ENCODE measurements at regions not wholly inside any gene's neighbourhood (a gene's known extent, or its start where the extent isn't known, plus 50 kb on each side); places are given as distances from the start of the nearest gene placed in this dataset.

- Histone ChIP-seq H3K4me3 (IDR thresholded peaks at IDR 0.05; ENCODE audit: insufficient read depth, low read depth, low read length) (no peak overlapping the region), H3K9ac (no peak overlapping the region), H3K4me1 (ENCODE audit: low read depth, poor library complexity, severe bottlenecking) (no peaks in the 10 kb centered on the region), H3K27ac (no peak overlapping the region), H3K27me3 (ENCODE audit: insufficient read depth, low read depth) (no peaks in the 10 kb centered on the region), H2AFZ (ENCODE audit: low read depth) (no peak overlapping the region), H3K79me2 (ENCODE audit: insufficient read depth, low read depth) (no peaks in the 10 kb centered on the region), H4K20me1 (ENCODE audit: insufficient read depth) (no peaks in the 10 kb centered on the region), H3K4me2 (no peak overlapping the region), H3K36me3 (ENCODE audit: insufficient read depth) (no peaks in the 10 kb centered on the region)
- no peak for TF ChIP-seq CTCF (conservative IDR thresholded peaks at IDR 0.05; ENCODE audit: low read depth, low read length)
These were observed 58.5 kb upstream of the SESN3 start for GRCh38 chr11:95289378-95290101.

- Histone ChIP-seq H2AFZ (ENCODE audit: low read depth) (no peak overlapping the region), H3K79me2 (ENCODE audit: insufficient read depth, low read depth) (no peaks in the 10 kb centered on the region), H3K27ac (no peak overlapping the region), H3K9ac (no peak overlapping the region), H3K4me2 (no peak overlapping the region), H3K36me3 (ENCODE audit: insufficient read depth) (no peaks in the 10 kb centered on the region), H3K4me1 (ENCODE audit: low read depth, poor library complexity, severe bottlenecking) (no peaks in the 10 kb centered on the region), H4K20me1 (ENCODE audit: insufficient read depth) (no peaks in the 10 kb centered on the region), H3K27me3 (ENCODE audit: insufficient read depth, low read depth) (no peaks in the 10 kb centered on the region), H3K4me3 (IDR thresholded peaks at IDR 0.05; ENCODE audit: insufficient read depth, low read depth, low read length) (no peak overlapping the region)
- TF ChIP-seq CTCF (conservative IDR thresholded peaks at IDR 0.05; ENCODE audit: low read depth, low read length), result no peak
These were observed 53.4 kb upstream of the SESN3 start for GRCh38 chr11:95284057-95285052.

DNA sequence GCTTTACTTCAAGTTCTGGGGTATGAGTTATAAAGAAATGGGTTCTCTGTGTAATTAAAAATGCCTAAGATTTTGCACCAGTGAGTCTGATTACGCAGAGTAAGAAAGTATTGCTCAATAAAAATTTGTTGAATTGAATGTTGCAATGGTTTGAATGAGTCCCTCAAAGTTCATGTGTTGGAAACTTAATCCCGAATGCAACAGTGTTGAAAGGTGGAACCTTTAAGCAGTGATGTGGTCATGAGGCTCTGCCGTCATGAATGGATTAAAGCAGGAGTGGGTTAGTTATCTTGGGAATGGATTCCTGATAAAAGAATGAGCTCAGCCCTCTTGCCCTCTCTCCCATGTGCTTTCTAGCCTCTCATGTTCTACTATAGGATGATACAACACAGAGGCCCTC lies 52.6 kb upstream of the SESN3 start:
- Histone ChIP-seq H3K27me3 (ENCODE audit: insufficient read depth, low read depth) (no peaks in the 10 kb centered on the region), H3K4me1 (ENCODE audit: low read depth, poor library complexity, severe bottlenecking) (no peaks in the 10 kb centered on the region), H3K36me3 (ENCODE audit: insufficient read depth) (no peaks in the 10 kb centered on the region), H3K4me3 (IDR thresholded peaks at IDR 0.05; ENCODE audit: insufficient read depth, low read depth, low read length) (no peak overlapping the region), H2AFZ (ENCODE audit: low read depth) (no peak overlapping the region), H3K9ac (no peak overlapping the region), H3K79me2 (ENCODE audit: insufficient read depth, low read depth) (no peaks in the 10 kb centered on the region), H4K20me1 (ENCODE audit: insufficient read depth) (no peaks in the 10 kb centered on the region), H3K27ac (no peak overlapping the region), H3K4me2 (no peak overlapping the region)
- no peak for TF ChIP-seq CTCF (conservative IDR thresholded peaks at IDR 0.05; ENCODE audit: low read depth, low read length)

DNA sequence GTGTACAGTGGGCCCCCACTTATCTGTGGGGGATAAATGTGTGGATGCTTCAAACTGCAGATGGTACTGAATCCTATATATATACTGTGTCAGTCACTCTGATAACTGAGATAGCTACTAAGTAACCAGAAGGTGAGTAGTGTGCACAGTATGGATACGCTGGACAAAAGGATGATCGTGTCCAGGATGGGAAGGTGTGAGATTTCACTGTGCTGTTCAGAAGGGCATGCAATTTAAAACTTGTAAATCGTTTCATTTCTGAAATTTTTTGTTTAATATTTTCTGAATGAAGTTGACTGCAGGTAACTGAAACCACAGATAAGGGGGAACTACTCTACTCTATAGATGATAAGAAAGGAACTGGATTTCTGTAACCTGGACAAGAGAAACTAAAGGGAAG lies 52.1 kb upstream of the SESN3 start:
- Histone ChIP-seq H3K36me3 (ENCODE audit: insufficient read depth) (no peaks in the 10 kb centered on the region), H4K20me1 (ENCODE audit: insufficient read depth) (no peaks in the 10 kb centered on the region), H3K79me2 (ENCODE audit: insufficient read depth, low read depth) (no peaks in the 10 kb centered on the region), H3K27ac (no peak overlapping the region), H3K9ac (no peak overlapping the region), H2AFZ (ENCODE audit: low read depth) (no peak overlapping the region), H3K4me3 (IDR thresholded peaks at IDR 0.05; ENCODE audit: insufficient read depth, low read depth, low read length) (no peak overlapping the region), H3K27me3 (ENCODE audit: insufficient read depth, low read depth) (no peaks in the 10 kb centered on the region), H3K4me1 (ENCODE audit: low read depth, poor library complexity, severe bottlenecking) (no peaks in the 10 kb centered on the region), H3K4me2 (no peak overlapping the region)
- TF ChIP-seq CTCF (conservative IDR thresholded peaks at IDR 0.05; ENCODE audit: low read depth, low read length), result no peak
